ENCODE measurements at regions not wholly inside any gene's neighbourhood (a gene's known extent, or its start where the extent isn't known, plus 50 kb on each side); places are given as distances from the start of the nearest gene placed in this dataset.
"Not testable (repeated sequence)": the region's sequence is repeated elsewhere in the genome, so short reads cannot be mapped to it uniquely, and the experiment has no call there.

DNA sequence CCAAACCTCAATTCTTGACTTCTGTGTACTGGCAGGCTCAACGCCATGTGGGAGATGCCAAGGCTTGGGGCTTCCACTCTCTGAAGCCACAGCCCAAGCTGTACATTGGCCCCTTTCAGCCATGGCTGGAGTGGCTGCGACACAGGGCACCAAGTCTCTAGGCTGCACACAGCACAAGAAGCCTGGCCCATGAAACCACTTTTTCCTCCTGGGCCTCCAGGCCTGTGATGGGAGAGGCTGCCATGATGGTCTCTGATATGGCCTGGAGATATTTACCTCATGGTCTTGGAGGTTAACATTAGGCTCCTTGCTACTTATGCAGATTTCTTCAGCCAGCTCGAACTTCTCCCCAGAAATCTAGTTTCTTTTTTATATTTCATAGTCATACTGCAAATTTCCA is 724.1 kb downstream of the RNF144A start:
- DNase-seq (ENCODE audit: low read depth), result not testable (repeated sequence)

DNA sequence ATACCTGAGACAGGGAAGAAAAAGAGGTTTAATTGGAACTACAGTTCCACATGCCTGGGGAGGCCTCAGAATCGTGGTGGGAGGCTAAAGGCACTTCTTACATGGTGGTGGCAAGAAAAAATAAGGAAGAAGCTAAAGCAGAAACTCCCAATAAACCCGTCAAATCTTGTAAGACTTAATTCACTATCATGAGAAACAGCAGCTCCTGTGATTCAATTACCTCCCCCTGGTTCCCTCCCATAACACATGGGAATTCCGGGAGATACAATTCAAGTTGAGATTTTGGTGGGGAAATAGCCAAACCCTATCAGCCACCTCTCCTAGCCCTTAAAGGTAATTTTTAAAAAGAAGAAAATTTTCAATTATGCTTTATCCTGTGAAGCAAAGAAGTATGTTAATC is 728.8 kb downstream of the RNF144A start:
- no peak for DNase-seq (ENCODE audit: low read depth)

DNA sequence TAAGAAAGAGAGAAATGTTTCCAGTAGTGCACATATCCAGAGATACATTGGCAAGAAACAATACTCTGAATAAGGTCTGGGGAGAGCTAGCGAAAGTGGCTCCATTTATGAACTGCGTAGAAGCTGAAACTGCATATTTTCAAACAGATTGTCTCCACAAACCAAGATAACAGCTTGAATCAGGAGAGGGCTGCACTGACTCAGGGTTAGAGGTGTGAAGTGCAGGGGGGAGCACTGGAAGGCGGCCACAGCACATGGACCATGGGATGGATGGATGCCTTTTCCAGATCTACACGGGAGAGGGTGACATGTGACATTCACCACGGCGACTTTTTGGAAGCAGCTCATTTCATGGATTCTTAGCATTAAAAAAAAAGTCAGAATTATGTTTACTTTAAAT is 729.4 kb downstream of the RNF144A start:
- DNase-seq (ENCODE audit: low read depth), result no peak

GRCh38 chr2:7648221-7648795 is 731.1 kb downstream of the RNF144A start:
- DNase-seq (ENCODE audit: low read depth), result no peak

GRCh38 chr2:7649461-7650228 is 732.4 kb downstream of the RNF144A start:
- DNase-seq (ENCODE audit: low read depth), result no peak

GRCh38 chr2:7653617-7654016 is 736.4 kb downstream of the RNF144A start:
- DNase-seq (ENCODE audit: low read depth), result no peak

DNA sequence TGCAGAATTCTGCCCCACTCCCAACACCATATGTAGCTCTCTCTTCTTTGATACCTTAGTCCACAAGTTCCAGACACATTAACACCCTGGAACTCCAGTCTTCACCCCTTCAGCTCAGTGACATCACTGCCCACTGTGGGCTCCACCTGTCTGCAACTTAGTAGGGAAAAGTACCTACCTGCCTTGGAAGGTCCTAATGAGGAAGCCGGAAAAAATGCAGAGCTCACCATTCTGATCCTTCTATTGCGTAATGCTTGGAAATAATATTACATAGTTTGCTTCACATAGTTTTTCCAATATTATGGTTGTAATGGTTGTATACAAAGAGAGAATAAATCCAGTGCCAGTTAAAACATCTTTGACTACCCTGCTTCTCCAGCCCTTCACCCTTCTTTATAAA is 738.4 kb downstream of the RNF144A start:
- no peak for DNase-seq (ENCODE audit: low read depth)

- DNase-seq (ENCODE audit: low read depth), result not testable (repeated sequence)
Measured at GRCh38 chr2:7657526-7657925, 740.3 kb downstream of the RNF144A start.

DNA sequence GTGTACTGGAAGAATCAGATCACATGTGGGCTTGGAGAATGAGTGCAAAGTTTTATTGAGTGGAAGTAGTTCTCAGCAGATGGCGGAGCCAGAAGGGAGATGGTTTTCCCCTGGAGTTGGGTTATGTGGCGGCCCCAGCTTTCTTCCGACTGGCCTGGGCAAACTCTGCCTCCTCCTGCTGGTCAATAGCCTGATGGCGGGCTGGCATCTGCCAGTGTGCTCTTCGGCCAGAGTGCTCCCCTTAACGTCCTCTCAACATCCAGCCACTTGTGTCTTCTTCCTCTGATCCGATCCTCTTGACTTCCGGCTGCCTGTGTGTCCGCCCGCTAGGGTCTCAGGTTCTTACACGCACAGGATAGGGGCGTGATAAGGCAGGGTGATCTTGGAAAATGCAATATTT is 741.3 kb downstream of the RNF144A start:
- DNase-seq (ENCODE audit: low read depth), result no peak

GRCh38 chr2:7660816-7661215 is 743.6 kb downstream of the RNF144A start:
- DNase-seq (ENCODE audit: low read depth), result no peak

DNA sequence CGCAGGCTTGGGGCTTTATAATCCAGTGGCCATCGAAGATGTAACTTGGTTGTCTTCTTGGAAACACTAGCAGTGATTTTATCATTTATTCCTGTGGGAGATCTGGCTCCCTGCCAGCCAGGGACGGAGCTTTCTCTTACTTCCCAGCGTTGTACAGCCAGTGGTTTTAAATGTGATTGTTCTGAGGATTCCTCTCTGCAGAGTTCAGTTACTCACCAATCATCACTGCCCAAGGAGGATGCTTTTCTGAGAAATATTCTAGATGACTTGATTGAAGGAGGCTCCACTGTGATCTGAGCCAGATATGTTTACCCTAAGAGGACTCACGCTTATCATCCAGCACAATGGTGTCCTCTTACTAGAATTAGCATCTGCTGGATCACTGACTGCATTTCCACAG is 744.3 kb downstream of the RNF144A start:
- no peak for DNase-seq (ENCODE audit: low read depth)

- DNase-seq (ENCODE audit: low read depth), result no peak
Measured at GRCh38 chr2:7665880-7666279, 748.7 kb downstream of the RNF144A start.

DNA sequence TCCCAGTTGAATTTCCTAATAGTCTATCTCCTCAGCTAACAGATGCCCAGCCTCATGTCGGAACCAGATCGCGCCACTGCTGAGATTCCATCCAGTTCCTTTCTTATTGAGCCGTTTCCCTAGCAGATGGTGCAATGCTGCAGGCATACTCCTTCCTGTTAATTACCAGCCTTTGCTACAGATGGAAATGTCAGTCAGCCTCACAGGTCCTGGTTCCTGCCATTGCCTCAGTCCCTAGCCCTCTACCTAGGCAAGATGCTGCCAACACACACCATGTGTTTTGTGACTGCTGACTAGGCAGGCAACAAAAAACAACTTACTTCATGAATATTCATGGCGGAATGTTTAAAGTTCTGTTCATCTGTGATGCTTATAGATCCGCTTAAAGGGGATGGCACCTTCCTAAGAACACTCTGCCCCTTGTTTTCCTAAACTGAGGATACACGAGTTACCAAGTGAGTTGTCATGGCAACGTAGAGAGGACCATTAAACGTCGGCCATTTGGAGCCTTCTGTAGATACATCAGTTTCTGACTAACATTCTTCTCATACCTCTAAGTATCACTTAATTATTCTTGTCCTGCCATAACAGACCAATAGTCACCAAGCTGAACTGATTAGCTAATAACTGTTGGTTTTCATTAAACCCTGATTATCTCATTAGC is 749.5 kb downstream of the RNF144A start:
- no peak for DNase-seq (ENCODE audit: low read depth)

DNA sequence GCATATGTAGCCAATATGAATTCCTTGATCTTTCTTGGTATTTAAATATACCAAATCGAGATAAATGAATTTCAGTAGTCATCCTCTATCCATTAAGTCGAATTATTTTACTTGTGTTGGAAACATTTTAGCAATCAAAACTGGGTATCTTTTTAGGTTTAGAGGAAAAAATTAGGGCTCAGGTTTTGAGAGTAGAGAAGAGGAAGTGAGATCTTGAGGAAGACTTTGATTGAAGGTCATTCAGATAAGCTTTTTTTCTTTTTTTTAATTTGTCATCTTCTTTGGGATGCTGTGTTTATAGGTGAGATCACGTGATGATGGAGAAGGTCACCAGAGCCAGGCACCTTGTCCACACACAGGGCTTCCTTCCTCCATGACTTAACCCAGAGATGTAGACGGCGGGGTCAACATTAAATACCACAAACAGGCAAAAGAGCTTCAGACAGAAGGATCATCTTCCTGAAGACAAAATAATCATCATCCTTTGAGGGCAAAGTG is 750.1 kb downstream of the RNF144A start:
- no peak for DNase-seq (ENCODE audit: low read depth)

- no peak for DNase-seq (ENCODE audit: low read depth)
Measured at GRCh38 chr2:7670905-7671641, 753.9 kb downstream of the RNF144A start.

GRCh38 chr2:7672027-7672684 is 754.9 kb downstream of the RNF144A start:
- peak; percentile 32 for DNase-seq (ENCODE audit: low read depth)

DNA sequence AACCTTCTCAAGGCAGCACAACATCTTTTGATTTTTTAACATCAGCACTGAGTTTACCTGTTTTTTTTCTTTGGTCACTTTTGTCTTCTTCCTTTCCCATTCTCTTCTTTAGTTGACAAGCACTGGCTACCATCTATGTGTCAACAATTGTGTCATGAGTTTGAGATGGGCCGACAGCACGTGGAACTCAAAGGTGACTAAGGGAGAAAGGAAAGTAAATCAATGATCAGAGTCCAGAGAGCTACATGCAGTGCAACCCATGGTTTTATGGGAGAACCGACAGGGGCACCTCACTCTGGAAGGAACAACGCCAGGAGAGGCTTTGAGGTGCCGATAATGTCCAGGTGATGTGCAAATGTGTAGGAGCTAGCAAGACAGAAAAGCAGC is 755.5 kb downstream of the RNF144A start:
- DNase-seq (ENCODE audit: low read depth), result no peak

DNA sequence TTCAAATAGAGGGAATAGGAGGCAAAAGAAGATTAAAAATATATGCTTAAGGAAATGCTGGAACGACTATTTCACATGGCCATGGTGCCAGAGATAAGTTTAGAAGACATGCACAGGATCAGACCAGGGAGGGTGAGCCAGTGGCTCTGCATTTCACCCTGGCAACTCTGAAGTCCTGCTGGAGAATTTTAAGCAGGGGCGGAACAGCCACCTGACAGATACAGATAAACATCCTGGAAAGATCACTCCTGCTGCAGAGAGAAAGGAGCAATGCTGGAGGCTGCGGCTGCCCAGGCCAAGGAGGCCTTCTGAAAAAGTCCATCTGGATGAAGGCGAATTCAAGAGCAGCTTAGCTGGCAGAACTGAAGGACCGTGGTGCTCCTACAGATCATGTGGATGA is 755.9 kb downstream of the RNF144A start:
- DNase-seq (ENCODE audit: low read depth), result no peak

DNA sequence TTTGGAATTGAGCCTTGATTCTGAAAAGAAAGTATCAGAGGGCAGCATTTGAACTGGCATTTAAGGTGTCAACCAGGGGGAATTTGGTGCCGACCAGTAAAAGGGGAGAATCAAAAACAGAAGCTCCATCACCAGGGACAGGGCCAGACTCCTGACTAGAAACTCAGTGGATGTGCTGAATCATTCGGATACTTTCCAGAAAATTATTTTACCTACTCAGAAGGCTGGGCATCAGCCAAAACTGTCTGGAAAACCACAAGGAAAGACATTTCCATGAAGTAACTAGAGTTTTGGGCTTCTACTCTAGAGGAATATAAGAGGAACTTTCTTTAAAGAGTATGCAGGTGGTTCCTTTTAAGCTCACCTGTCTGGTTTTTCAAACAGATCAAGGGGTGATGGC is 756.6 kb downstream of the RNF144A start:
- no peak for DNase-seq (ENCODE audit: low read depth)

GRCh38 chr2:7674606-7675005 is 757.4 kb downstream of the RNF144A start:
- DNase-seq (ENCODE audit: low read depth), result no peak

DNA sequence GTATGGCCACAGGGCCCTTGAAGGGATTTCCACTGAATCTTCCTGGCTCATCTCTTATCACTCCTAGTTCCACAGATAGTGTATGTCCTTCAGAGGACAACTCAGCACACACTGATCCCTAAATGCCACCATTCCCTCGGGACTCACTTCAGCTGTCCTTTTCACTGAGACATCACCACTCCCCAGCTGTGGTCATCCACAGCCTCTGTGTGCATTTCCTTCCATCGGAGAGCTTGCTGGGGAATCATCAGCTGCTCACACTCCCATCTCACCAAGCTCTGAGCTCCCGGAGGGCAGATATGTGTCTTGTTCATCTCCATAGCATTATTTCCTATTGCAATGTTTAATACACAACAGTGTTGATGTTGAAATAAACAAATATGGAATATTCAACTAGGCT is 759.5 kb downstream of the RNF144A start:
- no peak for DNase-seq (ENCODE audit: low read depth)

DNA sequence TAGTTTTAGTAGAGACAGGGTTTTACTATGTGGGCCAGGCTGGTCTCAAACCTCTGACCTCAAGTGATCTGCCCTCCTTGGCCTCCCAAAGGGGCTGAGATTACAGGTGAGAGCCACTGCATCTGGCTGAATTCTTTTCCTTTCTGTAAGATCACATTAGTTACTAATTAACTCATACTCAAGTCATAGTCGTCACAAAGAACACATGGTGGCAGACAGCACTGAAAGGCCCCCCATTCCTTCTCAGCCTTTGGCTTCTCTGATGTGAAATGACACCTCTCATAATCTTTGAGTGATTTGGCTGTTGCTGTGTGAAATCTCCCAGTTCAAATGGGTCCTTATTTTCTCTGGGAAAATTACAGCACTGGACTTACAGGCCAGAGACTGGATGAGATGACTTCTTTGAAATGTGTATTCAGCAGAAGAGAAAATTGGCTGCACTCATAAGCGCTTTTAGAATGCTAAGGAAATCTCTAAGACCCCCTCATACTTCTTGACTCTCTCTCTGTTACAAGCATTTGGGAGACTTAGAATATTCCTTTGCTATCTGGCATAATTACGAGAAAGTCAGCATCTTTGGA is 764.8 kb downstream of the RNF144A start:
- DNase-seq (ENCODE audit: low read depth), result no peak

All from stimulated activated CD8-positive, alpha-beta memory T cell treated with anti-CD3 and anti-CD28 coated beads, Interleukin-12 subunit alpha, Interleukin-12 subunit beta, amount 100 ng/mL, for 4 hours (primary cell).